ENCODE measurements at regions not wholly inside any gene's neighbourhood (a gene's known extent, or its start where the extent isn't known, plus 50 kb on each side); places are given as distances from the start of the nearest gene placed in this dataset.

GRCh38 chr20:40770564-40771307 is 81.7 kb upstream of the MAFB start:
- DNase-seq: no peak

DNA sequence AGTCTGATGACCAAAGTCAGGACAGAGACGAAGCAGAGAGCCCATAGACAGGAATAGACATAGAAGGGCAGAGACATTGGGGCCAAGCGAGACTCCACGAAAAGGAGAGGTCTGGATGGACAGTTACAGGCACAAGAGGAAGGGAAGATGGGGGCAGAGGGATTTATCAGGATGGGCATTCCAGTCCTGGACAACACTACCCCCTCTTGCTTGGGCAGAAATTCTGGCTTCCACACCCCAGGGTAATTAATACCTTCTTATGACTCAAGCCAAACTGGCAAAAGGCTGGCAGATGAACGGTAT is 82.2 kb upstream of the MAFB start:
- DNase-seq: no peak

- no peak for DNase-seq
Measured at GRCh38 chr20:40771848-40772511, 82.9 kb upstream of the MAFB start.

DNA sequence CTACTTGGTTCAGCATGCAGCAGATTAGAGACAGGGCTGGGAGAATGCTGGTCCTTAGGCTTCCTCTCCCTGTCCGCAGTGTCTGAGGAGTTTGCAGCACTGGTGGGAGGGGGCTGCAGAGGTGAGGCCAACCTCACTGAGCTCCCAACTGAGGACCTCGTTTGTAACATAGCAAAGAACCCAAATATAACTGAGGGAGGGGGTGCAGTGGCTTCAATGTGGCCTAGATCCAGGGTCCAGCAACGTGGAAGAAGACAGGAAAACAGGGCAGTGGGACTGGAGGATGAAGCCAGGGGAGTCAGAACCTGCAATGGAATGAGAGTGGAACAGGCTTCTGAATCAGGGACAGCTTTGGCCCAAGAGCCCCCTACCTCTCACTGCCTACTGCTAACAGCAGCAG is 84.3 kb upstream of the MAFB start:
- DNase-seq: no peak

DNA sequence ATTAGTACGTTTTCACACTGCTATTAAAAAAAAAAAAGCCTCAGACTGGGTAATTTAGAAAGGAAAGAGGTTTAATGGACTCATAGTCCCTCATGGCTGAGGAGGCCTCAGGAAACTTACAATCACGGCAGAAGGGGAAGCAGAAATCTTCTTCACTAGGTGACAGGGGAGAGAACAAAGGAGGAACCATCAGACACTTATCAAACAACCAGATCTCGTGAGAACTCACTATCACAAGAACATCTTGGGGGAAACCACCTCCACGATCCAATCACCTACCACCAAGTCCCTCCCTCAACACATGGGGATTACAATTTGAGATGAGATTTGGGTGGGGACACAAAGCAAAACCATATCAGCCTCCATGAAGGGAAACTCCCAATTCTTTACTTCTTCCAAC is 85.2 kb upstream of the MAFB start:
- DNase-seq: no peak

GRCh38 chr20:40775561-40776146 is 86.6 kb upstream of the MAFB start:
- DNase-seq: no peak

- DNase-seq: no peak
Measured at GRCh38 chr20:40776466-40777457, 87.7 kb upstream of the MAFB start.

DNA sequence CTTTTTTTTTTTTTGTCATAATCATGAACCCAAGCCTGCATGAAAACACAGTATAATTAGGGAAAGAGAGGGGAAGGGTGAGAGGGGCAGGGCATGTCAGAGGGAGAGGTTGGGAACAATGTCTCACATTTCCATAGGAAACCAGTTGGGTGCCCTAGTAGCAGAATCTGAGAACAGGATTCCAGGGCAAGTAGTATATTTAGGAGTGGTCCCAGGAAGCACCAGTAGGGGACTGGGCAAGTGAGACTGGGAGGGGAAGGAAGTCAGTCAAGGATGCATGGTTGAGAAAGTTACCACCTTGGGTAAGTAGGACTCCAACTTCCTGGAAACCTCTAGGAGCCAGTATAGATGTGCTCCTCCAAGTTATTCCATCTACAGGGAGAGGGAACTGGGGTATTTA is 88.6 kb upstream of the MAFB start:
- no peak for DNase-seq

GRCh38 chr20:40778894-40779496 is 90.0 kb upstream of the MAFB start:
- DNase-seq: no peak

DNA sequence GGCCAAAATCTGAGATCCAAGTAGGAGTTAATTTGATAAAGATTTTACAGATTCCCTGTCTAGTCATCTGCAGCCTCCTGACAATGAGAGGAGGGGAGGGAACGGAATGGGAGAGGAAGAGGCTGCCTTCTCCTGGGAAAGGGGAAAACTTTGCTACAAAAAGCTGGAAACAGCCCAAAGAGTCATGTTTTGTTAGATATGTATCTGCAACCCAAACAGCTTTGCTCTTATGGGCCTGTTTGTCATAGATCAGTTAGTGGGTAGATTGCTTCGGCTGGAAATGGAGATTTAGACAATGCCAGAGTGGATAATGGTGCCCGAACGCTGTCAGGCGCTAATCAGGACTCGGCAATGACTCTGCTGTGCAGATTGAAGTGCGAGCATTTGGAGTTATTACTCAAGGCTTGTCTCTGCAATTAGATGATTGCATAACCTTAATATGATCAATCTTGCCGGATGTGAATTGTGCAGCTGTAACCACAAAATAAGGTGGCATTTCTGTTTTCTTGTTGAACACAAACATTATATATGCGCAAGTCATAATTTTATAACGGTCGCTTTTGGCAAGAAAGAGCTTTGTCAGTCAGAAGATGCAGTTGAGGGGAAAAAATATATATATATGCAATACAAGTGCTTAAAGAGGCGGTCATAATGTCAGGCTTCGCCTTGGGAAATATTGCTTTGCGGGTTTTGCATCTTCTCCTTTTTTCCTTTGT is 92.4 kb upstream of the MAFB start:
- DNase-seq: no peak

- no peak for DNase-seq
Measured at GRCh38 chr20:40782043-40782368, 93.0 kb upstream of the MAFB start.

DNA sequence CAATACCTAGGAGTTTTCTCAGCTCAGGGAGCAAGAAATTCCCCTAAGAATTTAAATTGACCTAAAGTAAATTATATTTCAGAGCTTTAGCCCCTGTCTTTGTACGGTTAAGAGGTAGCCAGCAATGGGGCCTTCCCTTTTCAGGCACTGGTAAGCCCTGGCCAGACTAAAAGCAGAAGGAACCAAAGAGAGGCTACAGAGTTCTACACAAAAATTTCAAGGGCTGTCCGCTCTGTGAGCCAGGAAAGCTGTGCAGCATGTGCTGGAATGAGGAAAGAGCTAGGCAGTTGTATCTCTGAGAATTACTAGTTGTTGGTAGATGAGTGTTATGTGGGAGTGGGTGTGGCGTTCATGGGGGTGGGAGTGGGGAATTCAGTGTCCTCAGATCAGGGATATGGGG is 96.3 kb upstream of the MAFB start:
- DNase-seq: no peak

DNA sequence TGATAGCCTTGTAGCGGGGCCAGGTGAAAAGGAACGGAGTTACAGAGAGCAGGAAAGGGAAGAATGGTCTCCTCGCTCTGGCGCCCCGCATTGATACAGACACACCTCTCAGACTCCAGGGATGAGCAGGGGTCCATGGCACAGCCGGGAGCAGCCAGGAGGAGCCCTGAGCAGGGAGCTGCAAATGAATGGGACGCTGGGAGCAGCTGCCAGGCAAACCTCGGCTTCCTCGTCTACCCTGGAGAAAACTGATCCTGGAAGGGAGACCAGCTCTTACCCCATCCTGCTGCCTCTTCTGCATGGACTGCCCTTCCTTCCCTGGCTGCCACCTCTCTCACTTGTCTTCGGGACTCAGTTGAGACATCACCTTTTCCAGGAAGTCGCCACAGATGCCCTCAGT is 97.3 kb upstream of the MAFB start:
- DNase-seq: no peak

DNA sequence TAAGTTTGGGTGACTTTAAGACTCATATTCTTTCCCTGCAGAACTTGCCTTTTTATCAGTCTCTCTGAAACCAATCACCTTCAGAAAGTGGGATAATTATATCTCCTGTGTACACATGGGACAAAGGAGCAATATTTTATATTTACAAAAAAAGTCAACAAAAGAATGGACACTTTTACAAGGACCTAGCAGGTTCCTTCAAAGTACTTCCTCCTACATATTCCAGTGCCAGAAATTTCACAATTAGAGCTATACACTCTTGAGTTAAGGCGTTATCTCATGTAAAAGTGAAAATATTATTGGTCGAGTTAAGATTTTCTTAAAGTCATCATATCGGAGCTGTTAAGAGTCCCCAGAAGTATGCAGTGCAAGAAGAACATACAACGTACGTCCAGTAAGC is 98.9 kb upstream of the MAFB start:
- no peak for DNase-seq

DNA sequence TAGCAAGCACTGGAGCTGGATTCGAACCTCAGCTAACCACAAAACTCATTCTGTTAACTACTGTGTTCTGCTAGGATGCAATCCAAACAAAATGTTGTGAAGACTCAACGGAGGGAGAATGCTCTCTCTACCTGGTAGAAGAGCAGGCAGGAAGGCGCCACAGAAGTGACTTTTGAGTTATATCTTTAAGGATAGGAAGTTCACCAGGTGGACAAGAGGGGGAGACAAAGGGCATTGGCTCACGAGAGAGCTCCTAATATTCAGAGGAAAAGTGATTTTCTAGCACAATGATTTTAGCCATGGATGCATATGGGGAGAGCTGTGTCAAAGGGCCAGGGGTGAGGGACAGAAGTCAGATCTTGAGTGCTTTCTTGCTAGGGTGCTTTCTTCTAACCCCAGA is 108.4 kb upstream of the MAFB start:
- no peak for DNase-seq

DNA sequence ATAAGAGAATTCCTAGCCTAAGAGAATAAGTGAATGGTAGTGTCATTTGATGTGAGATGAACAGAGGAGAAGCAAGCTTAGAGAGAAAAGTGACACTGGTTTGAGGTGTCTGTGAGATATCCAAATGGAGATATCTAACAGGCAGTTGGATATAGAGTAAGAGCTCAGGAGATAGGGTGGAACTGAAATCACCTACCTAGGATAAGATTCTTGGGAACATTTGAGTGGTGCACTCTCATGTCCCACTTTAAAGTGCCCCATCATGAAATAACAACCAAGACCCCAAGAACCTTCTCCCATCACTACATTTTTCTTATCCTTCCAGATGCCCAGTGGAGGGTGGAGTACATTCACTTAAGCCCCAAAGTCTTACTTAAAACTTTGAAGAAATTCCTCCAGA is 109.0 kb upstream of the MAFB start:
- no peak for DNase-seq

DNA sequence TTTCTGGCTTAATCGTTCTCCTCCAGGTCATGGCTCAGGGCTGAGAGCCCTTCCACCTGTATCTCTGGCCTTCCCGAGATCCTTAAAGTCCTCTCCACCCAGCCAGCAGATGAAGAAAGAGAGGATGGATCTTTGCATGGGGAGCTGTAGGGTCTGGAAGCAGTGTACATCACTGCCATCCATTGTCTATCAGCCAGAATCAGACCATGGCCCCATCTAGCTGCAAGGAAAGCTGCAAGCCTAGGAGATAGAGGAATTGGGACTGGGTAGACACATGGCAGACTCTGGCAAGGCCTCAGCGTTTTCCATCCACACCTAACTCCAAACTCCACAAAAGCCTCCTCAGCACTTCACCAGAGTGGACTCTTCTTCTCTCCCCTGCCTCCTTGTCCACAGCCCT is 113.8 kb upstream of the MAFB start:
- no peak for DNase-seq

- DNase-seq: no peak
Measured at GRCh38 chr20:40803381-40803780, 114.3 kb upstream of the MAFB start.

DNA sequence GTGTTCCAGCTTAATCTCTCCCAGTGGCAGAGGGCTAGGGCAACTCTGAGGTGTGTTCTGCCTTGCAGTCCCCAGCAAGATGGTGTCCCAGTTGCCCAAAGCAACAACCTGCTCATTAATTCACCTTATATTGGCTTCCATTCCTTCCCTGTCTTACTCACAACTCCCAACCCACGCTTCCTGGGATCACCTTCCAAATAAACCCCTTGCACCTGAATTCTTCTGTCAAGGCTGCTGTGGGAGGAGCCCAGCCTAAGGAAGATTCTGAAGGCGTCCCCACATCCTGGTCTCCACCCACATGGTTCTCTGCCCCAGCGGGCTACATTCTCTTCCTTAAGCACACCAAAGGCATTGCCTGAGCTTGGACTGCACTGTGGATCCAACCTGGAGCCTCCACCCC is 116.6 kb upstream of the MAFB start:
- no peak for DNase-seq

GRCh38 chr20:40806929-40807820 is 118.1 kb upstream of the MAFB start:
- DNase-seq: no peak

DNA sequence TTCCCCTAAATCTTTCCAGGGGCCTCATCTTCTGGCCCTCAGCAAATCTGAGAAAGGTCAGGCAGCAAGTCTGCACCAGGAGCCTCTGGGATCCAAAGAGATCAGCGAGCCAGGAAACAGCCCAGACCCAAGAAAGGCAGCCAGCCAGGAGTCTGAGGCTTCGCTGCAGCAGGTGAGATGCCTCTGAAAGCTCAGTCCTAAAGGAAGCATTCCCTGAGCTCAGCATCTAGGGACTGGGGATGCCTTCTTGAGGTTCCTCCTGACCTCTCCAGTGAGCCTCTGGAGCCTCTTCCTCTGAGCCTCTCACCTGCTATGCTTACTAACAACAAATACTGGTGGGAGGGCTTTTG is 118.8 kb upstream of the MAFB start:
- no peak for DNase-seq

GRCh38 chr20:40808936-40809335 is 119.9 kb upstream of the MAFB start:
- no peak for DNase-seq

Measured in activated CD4-positive, alpha-beta T cell treated with anti-CD3 and anti-CD28 coated beads, Interleukin-2, amount 50 U/mL, for 4 hours (primary cell).